Right atrium auricular region (tissue), 2 donors: ENCODE measurements at regions not wholly inside any gene's neighbourhood (a gene's known extent, or its start where the extent isn't known, plus 50 kb on each side); places are given as distances from the start of the nearest gene placed in this dataset.

Experiments
- DNase-seq: peaks from one replicate; pipeline ENCODE4 v3.0.0-alpha.2; 2019; ENCODE audit warnings: low spot score
- H3K27ac ChIP-seq, 2 donors: fragments of 200-600 bp; sonication (generic); 1 replicate in 1 of 2; 2 replicates in 1 of 2; pipeline ENCODE4 v1.5.1; 2016 to 2019
- H3K27me3 ChIP-seq, 2 donors: fragments of 200-600 bp; sonication (generic); one replicate each; pipeline versions ENCODE4 v1.5.1 to v1.6.0; 2017 to 2019
- H3K36me3 ChIP-seq: fragments of 200-600 bp; sonication (generic); one replicate; pipeline ENCODE4 v1.5.1; 2016
- H3K4me1 ChIP-seq, 2 donors: fragments of 200-600 bp; sonication (generic); one replicate each; pipeline versions ENCODE4 v1.5.1 to v1.6.0; 2017 to 2019
- H3K4me3 ChIP-seq, 2 donors: fragments of 200-600 bp; sonication (generic); 1 replicate in 1 of 2; 2 replicates in 1 of 2; pipeline ENCODE4 v1.5.1; 2017 to 2019; ENCODE audit warnings: mild to moderate bottlenecking in 1 of 2, moderate library complexity in 1 of 2
- H3K9me3 ChIP-seq, 2 donors: fragments of 200-600 bp; sonication (generic); one replicate each; pipeline ENCODE4 v1.5.1; 2019
- TF ChIP-seq, protein P1 (sequence below), 2 donors: fragments of 200-600 bp; sonication (generic); IDR thresholded peaks; one replicate each; pipeline ENCODE4 v1.5.1; 2019; ENCODE audit warnings: antibody characterized with exemption in 2 of 2

DNA sequence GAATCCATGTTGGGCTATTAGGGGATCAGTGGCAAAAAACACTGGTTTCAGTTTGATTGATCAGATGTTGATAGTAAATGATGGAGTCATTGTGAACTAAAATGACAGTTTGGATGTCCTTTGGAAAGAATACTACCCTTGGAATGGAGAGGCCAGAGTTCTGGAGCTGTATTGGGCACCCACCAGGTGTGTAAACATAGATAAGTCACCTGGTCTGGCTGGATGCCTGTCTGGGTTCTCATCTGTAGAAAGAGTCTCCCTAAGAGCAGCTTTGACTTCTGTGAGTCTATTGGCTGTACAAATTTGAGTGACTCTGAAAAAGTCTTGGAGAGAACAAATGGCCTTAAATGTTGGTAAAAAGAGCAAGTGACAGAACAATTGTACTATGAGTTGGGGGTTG, 115.0 kb downstream of the SCP2D1 start:
- TF ChIP-seq, protein P1, sequence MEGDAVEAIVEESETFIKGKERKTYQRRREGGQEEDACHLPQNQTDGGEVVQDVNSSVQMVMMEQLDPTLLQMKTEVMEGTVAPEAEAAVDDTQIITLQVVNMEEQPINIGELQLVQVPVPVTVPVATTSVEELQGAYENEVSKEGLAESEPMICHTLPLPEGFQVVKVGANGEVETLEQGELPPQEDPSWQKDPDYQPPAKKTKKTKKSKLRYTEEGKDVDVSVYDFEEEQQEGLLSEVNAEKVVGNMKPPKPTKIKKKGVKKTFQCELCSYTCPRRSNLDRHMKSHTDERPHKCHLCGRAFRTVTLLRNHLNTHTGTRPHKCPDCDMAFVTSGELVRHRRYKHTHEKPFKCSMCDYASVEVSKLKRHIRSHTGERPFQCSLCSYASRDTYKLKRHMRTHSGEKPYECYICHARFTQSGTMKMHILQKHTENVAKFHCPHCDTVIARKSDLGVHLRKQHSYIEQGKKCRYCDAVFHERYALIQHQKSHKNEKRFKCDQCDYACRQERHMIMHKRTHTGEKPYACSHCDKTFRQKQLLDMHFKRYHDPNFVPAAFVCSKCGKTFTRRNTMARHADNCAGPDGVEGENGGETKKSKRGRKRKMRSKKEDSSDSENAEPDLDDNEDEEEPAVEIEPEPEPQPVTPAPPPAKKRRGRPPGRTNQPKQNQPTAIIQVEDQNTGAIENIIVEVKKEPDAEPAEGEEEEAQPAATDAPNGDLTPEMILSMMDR (IDR thresholded peaks at IDR 0.05) = no peak
- H3K36me3 ChIP-seq = no peaks in the 10 kb centered on the region
- no peaks in the 10 kb centered on the region for H3K4me1 ChIP-seq

DNA sequence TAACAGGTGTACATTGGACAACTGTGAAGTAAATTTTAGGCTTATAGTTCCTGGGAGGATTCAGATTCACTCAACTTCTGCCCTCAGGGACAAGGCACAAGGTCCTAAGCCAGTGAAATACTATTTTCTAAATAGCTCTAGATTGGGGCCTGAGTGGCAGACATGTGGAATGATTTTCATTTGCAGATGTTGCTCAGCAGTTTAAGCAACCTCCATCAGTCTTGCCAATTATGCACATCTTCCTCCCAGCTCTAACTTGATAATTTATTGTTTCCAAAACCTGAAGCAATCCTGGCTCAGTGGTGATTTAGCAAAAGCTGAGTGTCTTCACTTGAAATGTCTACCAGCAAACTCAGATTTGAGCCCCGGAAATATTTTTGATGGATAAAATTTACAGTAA, 116.2 kb downstream of the SCP2D1 start:
- no peaks in the 10 kb centered on the region for H3K27me3 ChIP-seq
- H3K4me1 ChIP-seq = no peaks in the 10 kb centered on the region
- TF ChIP-seq, protein P1 (IDR thresholded peaks at IDR 0.05) = no peak
- no peak overlapping the region for H3K4me3 ChIP-seq
- no peak for DNase-seq
- no peak overlapping the region for H3K27ac ChIP-seq
- H3K9me3 ChIP-seq = no peaks in the 10 kb centered on the region
- H3K36me3 ChIP-seq = no peaks in the 10 kb centered on the region

More for the DNA sequence above, 115.0 kb downstream of the SCP2D1 start:
- H3K9me3 ChIP-seq = no peaks in the 10 kb centered on the region
- H3K27ac ChIP-seq = no peak overlapping the region
- H3K4me3 ChIP-seq = no peak overlapping the region
- no peak for DNase-seq
- no peaks in the 10 kb centered on the region for H3K27me3 ChIP-seq

DNA sequence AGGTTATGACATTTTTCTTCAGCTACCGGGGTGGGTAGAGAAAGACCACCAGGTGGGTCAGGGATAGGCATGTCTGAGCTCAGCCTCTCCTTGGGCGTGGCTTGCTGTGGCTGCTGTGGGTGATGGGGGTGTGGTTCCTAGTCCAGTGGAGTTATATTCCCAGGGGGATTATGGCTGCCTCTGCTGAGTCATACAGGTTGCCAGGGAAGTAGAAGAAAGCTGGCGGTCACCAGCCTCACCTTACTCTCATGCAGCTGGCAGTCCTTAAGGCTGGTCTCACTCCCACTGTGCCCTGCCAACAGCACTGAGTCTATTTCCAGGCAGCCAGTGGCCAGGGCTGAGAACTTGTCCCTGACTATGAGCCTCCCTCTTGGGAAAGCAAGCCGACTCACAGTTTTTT, 130.0 kb downstream of the SCP2D1 start:
- H3K4me3 ChIP-seq = no peak overlapping the region
- no peak for DNase-seq

DNA sequence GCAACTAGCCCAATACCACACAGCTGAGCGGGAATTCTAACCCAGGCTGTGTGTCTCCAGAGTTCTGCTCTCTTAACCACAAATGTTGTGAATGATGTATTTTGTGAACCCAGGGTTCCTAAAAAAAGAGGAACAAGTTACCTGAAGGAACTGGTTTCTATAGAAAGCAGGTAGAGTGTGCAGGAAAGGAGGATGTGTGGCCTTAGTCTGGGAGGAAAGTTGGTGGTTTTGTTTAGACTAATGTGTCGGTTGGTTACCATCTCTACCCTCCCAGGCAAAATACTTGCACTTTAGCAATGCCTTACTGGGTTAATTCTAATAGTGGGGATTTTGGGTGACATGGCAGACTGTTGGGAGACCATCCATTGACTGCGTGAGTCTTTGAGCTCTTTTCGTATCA, 143.3 kb downstream of the SCP2D1 start:
- no peak overlapping the region for H3K27ac ChIP-seq
- no peaks in the 10 kb centered on the region for H3K36me3 ChIP-seq
- no peaks in the 10 kb centered on the region for H3K27me3 ChIP-seq
- DNase-seq = no peak
- no peaks in the 10 kb centered on the region for H3K9me3 ChIP-seq
- H3K4me1 ChIP-seq = no peaks in the 10 kb centered on the region
- TF ChIP-seq, protein P1 (IDR thresholded peaks at IDR 0.05) = no peak
- H3K4me3 ChIP-seq = no peak overlapping the region

More for the DNA sequence above, 130.0 kb downstream of the SCP2D1 start:
- no peaks in the 10 kb centered on the region for H3K27me3 ChIP-seq
- TF ChIP-seq, protein P1 (IDR thresholded peaks at IDR 0.05) = no peak
- no peaks in the 10 kb centered on the region for H3K4me1 ChIP-seq
- H3K27ac ChIP-seq = no peak overlapping the region
- H3K36me3 ChIP-seq = no peaks in the 10 kb centered on the region
- no peaks in the 10 kb centered on the region for H3K9me3 ChIP-seq

DNA sequence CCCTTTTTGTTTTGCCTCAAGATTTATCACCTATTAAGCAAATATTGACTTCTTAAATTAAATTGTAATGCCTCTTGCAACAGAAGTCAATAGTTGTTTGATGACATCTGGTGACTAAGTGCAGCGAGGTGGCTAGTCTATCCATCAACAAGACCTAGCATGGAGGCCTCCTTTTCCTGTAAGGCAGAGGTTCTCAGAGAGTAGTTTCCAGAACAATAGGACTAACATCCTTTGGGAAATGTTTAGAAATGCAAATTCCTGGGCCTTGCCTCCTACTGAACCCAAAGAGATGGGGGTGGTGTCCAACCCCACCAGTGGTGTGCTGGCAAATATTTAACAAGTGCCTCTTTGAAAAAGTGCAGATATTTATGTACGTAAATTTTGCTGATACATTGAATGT, 143.7 kb downstream of the SCP2D1 start:
- Histone ChIP-seq H3K4me1 (no peaks in the 10 kb centered on the region), H3K36me3 (no peaks in the 10 kb centered on the region), H3K9me3 (no peaks in the 10 kb centered on the region), H3K27ac (no peak overlapping the region), H3K27me3 (no peaks in the 10 kb centered on the region), H3K4me3 (no peak overlapping the region)
- no peak for DNase-seq
- TF ChIP-seq, protein P1 (IDR thresholded peaks at IDR 0.05) = no peak

DNA sequence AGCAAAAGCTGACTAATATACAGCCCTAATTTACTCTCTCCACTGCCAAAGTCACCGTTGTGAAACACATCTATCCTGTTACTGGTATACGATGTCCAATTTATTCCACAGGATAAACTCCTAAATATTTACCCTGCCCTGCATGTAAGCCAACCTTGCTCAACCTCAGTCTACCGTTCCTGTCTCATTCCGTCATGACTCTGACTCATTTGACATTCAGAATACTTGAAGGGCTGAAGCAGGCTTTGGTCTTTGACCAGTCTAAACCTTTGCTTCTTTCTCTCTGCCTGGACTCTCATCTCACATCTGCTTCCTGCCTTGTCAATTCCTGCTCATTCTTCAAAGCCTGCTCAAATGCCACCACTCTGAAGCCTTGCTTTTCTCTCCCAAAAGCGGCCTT, 157.5 kb downstream of the SCP2D1 start:
- Histone ChIP-seq H3K27me3 (no peaks in the 10 kb centered on the region), H3K4me3 (no peak overlapping the region), H3K9me3 (no peaks in the 10 kb centered on the region), H3K36me3 (no peaks in the 10 kb centered on the region), H3K27ac (no peak overlapping the region), H3K4me1 (no peaks in the 10 kb centered on the region)
- no peak for DNase-seq
- TF ChIP-seq, protein P1 (IDR thresholded peaks at IDR 0.05) = no peak
